SK-N-MC (cell line): ENCODE measurements at regions not wholly inside any gene's neighbourhood (a gene's known extent, or its start where the extent isn't known, plus 50 kb on each side); places are given as distances from the start of the nearest gene placed in this dataset.

Experiments used
- EZH2 ChIP-seq: fragments of 200-600 bp; sonication (generic); IDR thresholded peaks from one replicate; pipeline ENCODE4 v1.6.1; 2017; ENCODE audit warnings: antibody characterized with exemption
- POLR2AphosphoS5 ChIP-seq: IDR thresholded peaks from 2 replicates; pipeline ENCODE4 v1.6.1; 2012; ENCODE audit warnings: mild to moderate bottlenecking, low read depth, low read length, borderline replicate concordance

GRCh38 chr13:47249266-47249665, 352.4 kb upstream of the HTR2A start:
- TF ChIP-seq EZH2 (no peak), POLR2AphosphoS5 (no peak)
